ENCODE measurements at regions not wholly inside any gene's neighbourhood (a gene's known extent, or its start where the extent isn't known, plus 50 kb on each side); places are given as distances from the start of the nearest gene placed in this dataset.
A peak's percentile ranks its signal among the peaks of the same experiment; 100 is the strongest.

GRCh38 chr3:135895734-135896121 is 69.8 kb upstream of the PPP2R3A start:
- Histone ChIP-seq H3K27ac (ENCODE audit: low read depth, low read length) (peak overlapping the region; percentile 76), H3K9me3 (ENCODE audit: low read depth, low read length) (no peaks in the 10 kb centered on the region), H4K20me1 (ENCODE audit: insufficient read depth, low read length) (no peaks in the 10 kb centered on the region), H3K4me2 (ENCODE audit: insufficient read depth, low read length) (peak overlapping the region; percentile 33), H3K4me1 (ENCODE audit: insufficient read depth, low read length) (peaks cover 23% of the 10 kb centered on the region), H3K36me3 (ENCODE audit: insufficient read depth, low read length) (no peaks in the 10 kb centered on the region), H3K79me2 (ENCODE audit: insufficient read depth, low read length) (no peaks in the 10 kb centered on the region), H3K27me3 (ENCODE audit: insufficient read depth, low read length) (no peaks in the 10 kb centered on the region), H3K4me3 (ENCODE audit: insufficient read depth, low read length) (no peak overlapping the region), H2AFZ (ENCODE audit: low read length) (no peak overlapping the region)
- DNase-seq (ENCODE audit: insufficient read length, low spot score, missing footprints), result no peak
- no peak for TF ChIP-seq CTCF (IDR thresholded peaks at IDR 0.05; ENCODE audit: extremely low read depth, low read depth, low read length)

GRCh38 chr3:135896613-135897012 is 68.9 kb upstream of the PPP2R3A start:
- Histone ChIP-seq H3K4me1 (ENCODE audit: insufficient read depth, low read length) (peaks cover 23% of the 10 kb centered on the region), H2AFZ (ENCODE audit: low read length) (peak overlapping the region; percentile 36), H3K4me3 (ENCODE audit: insufficient read depth, low read length) (no peak overlapping the region), H3K4me2 (ENCODE audit: insufficient read depth, low read length) (peak overlapping the region; percentile 42), H4K20me1 (ENCODE audit: insufficient read depth, low read length) (no peaks in the 10 kb centered on the region), H3K9me3 (ENCODE audit: low read depth, low read length) (no peaks in the 10 kb centered on the region), H3K27ac (ENCODE audit: low read depth, low read length) (peak overlapping the region; percentile 76), H3K36me3 (ENCODE audit: insufficient read depth, low read length) (no peaks in the 10 kb centered on the region), H3K27me3 (ENCODE audit: insufficient read depth, low read length) (no peaks in the 10 kb centered on the region), H3K79me2 (ENCODE audit: insufficient read depth, low read length) (no peaks in the 10 kb centered on the region)
- no peak for DNase-seq (ENCODE audit: insufficient read length, low spot score, missing footprints)
- TF ChIP-seq CTCF (IDR thresholded peaks at IDR 0.05; ENCODE audit: extremely low read depth, low read depth, low read length), result no peak

GRCh38 chr3:135897715-135898114 is 67.8 kb upstream of the PPP2R3A start:
- Histone ChIP-seq H3K4me2 (ENCODE audit: insufficient read depth, low read length) (no peak overlapping the region), H3K4me3 (ENCODE audit: insufficient read depth, low read length) (no peak overlapping the region), H3K27ac (ENCODE audit: low read depth, low read length) (no peak overlapping the region), H4K20me1 (ENCODE audit: insufficient read depth, low read length) (no peaks in the 10 kb centered on the region), H3K27me3 (ENCODE audit: insufficient read depth, low read length) (no peaks in the 10 kb centered on the region), H3K79me2 (ENCODE audit: insufficient read depth, low read length) (no peaks in the 10 kb centered on the region), H2AFZ (ENCODE audit: low read length) (no peak overlapping the region), H3K4me1 (ENCODE audit: insufficient read depth, low read length) (peaks cover 23% of the 10 kb centered on the region), H3K9me3 (ENCODE audit: low read depth, low read length) (no peaks in the 10 kb centered on the region), H3K36me3 (ENCODE audit: insufficient read depth, low read length) (no peaks in the 10 kb centered on the region)
- no peak for TF ChIP-seq CTCF (IDR thresholded peaks at IDR 0.05; ENCODE audit: extremely low read depth, low read depth, low read length)
- no peak for DNase-seq (ENCODE audit: insufficient read length, low spot score, missing footprints)

- DNase-seq (ENCODE audit: insufficient read length, low spot score, missing footprints), result peak; percentile 44
- peaks cover 23% of the 10 kb centered on the region for H3K4me1 ChIP-seq (ENCODE audit: insufficient read depth, low read length)
- H3K4me3 ChIP-seq (ENCODE audit: insufficient read depth, low read length), result no peak overlapping the region
- no peaks in the 10 kb centered on the region for H4K20me1 ChIP-seq (ENCODE audit: insufficient read depth, low read length)
- H3K27me3 ChIP-seq (ENCODE audit: insufficient read depth, low read length), result no peaks in the 10 kb centered on the region
- H3K9me3 ChIP-seq (ENCODE audit: low read depth, low read length), result no peaks in the 10 kb centered on the region
- peak overlapping the region; percentile 39 for H2AFZ ChIP-seq (ENCODE audit: low read length)
- no peaks in the 10 kb centered on the region for H3K79me2 ChIP-seq (ENCODE audit: insufficient read depth, low read length)
- TF ChIP-seq CTCF (IDR thresholded peaks at IDR 0.05; ENCODE audit: extremely low read depth, low read depth, low read length), result no peak
- H3K27ac ChIP-seq (ENCODE audit: low read depth, low read length), result no peak overlapping the region
- H3K36me3 ChIP-seq (ENCODE audit: insufficient read depth, low read length), result no peaks in the 10 kb centered on the region
- no peak overlapping the region for H3K4me2 ChIP-seq (ENCODE audit: insufficient read depth, low read length)
Measured at GRCh38 chr3:135898774-135899173, 66.8 kb upstream of the PPP2R3A start.
